Dendritic cell treated with granulocyte-macrophage colony-stimulating factor and Interleukin-4, amounts not matched to agents 40 ng/mL and 50 ng/mL, for 4 days (primary cell): ENCODE measurements at regions not wholly inside any gene's neighbourhood (a gene's known extent, or its start where the extent isn't known, plus 50 kb on each side); places are given as distances from the start of the nearest gene placed in this dataset.
A peak's percentile ranks its signal among the peaks of the same experiment; 100 is the strongest.
"Not testable (repeated sequence)": the region's sequence is repeated elsewhere in the genome, so short reads cannot be mapped to it uniquely, and the experiment has no call there.

Source experiments
- H3K27ac Mint-ChIP-seq: one replicate; pipeline ENCODE4 v1.8.0; 2022; ENCODE audit warnings: mild to moderate bottlenecking, mixed read lengths
- H3K27me3 Mint-ChIP-seq: one replicate; pipeline ENCODE4 v1.8.0; 2022; ENCODE audit warnings: mild to moderate bottlenecking, mixed read lengths
- H3K36me3 Mint-ChIP-seq: one replicate; pipeline ENCODE4 v1.8.0; 2022; ENCODE audit warnings: low read depth, mixed read lengths
- H3K4me1 Mint-ChIP-seq: one replicate; pipeline ENCODE4 v1.8.0; 2022; ENCODE audit warnings: low read depth, mixed read lengths
- H3K4me3 Mint-ChIP-seq: one replicate; pipeline ENCODE4 v1.8.0; 2022; ENCODE audit warnings: mild to moderate bottlenecking, moderate library complexity, mixed read lengths
- H3K9me3 Mint-ChIP-seq: one replicate; pipeline ENCODE4 v1.8.0; 2022; ENCODE audit warnings: mixed read lengths
- intact Hi-C: fragments of 100-400 bp; cut with micrococcal nuclease; formaldehyde crosslinking; loops from one replicate; pipeline ENCODE4 v1.15.0; 2022

GRCh38 chrX:66876776-66877175 lies 237.9 kb upstream of the EDA2R start:
- Mint-ChIP-seq H3K36me3 (no peaks in the 10 kb centered on the region), H3K4me3 (no peak overlapping the region), H3K9me3 (no peaks in the 10 kb centered on the region), H3K27ac (no peak overlapping the region), H3K4me1 (no peaks in the 10 kb centered on the region), H3K27me3 (no peaks in the 10 kb centered on the region)
- intact Hi-C loops = no loop called here

- Mint-ChIP-seq H3K4me3 (no peak overlapping the region), H3K36me3 (no peaks in the 10 kb centered on the region), H3K4me1 (no peaks in the 10 kb centered on the region), H3K27ac (no peak overlapping the region), H3K9me3 (no peaks in the 10 kb centered on the region), H3K27me3 (no peaks in the 10 kb centered on the region)
- intact Hi-C loops = no loop called here
Measured at GRCh38 chrX:66872771-66873170, 233.9 kb upstream of the EDA2R start.

- H3K27ac Mint-ChIP-seq = no peak overlapping the region
- no peaks in the 10 kb centered on the region for H3K36me3 Mint-ChIP-seq
- no peaks in the 10 kb centered on the region for H3K27me3 Mint-ChIP-seq
- intact Hi-C loops = no loop called here
- no peak overlapping the region for H3K4me3 Mint-ChIP-seq
- H3K9me3 Mint-ChIP-seq = peaks cover 28% of the 10 kb centered on the region
- no peaks in the 10 kb centered on the region for H3K4me1 Mint-ChIP-seq
Measured at GRCh38 chrX:66863721-66864120, 224.8 kb upstream of the EDA2R start.

- H3K4me1 Mint-ChIP-seq = no peaks in the 10 kb centered on the region
- no peaks in the 10 kb centered on the region for H3K27me3 Mint-ChIP-seq
Measured at GRCh38 chrX:66833426-66833825, 194.5 kb upstream of the EDA2R start.

GRCh38 chrX:66815227-66815626 lies 176.3 kb upstream of the EDA2R start:
- intact Hi-C loops = no loop called here
- peaks cover 18% of the 10 kb centered on the region for H3K9me3 Mint-ChIP-seq
- H3K27ac Mint-ChIP-seq = no peak overlapping the region
- H3K27me3 Mint-ChIP-seq = no peaks in the 10 kb centered on the region
- no peaks in the 10 kb centered on the region for H3K36me3 Mint-ChIP-seq
- H3K4me3 Mint-ChIP-seq = no peak overlapping the region
- no peaks in the 10 kb centered on the region for H3K4me1 Mint-ChIP-seq

More at GRCh38 chrX:66833426-66833825, 194.5 kb upstream of the EDA2R start:
- Mint-ChIP-seq H3K36me3 (no peaks in the 10 kb centered on the region), H3K27ac (no peak overlapping the region), H3K4me3 (no peak overlapping the region), H3K9me3 (peaks cover 43% of the 10 kb centered on the region)
- intact Hi-C loops = no loop called here

- H3K4me3 Mint-ChIP-seq, H3K36me3 Mint-ChIP-seq, H3K27me3 Mint-ChIP-seq, H3K27ac Mint-ChIP-seq, intact Hi-C loops, H3K4me1 Mint-ChIP-seq: not testable (repeated sequence)
- peaks cover 51% of the 10 kb centered on the region for H3K9me3 Mint-ChIP-seq
Measured at GRCh38 chrX:66794514-66794913, 155.6 kb upstream of the EDA2R start.

GRCh38 chrX:66766318-66766717 lies 127.4 kb upstream of the EDA2R start:
- H3K27me3 Mint-ChIP-seq = no peaks in the 10 kb centered on the region
- intact Hi-C loops = no loop called here
- H3K9me3 Mint-ChIP-seq = no peaks in the 10 kb centered on the region
- no peak overlapping the region for H3K4me3 Mint-ChIP-seq
- H3K27ac Mint-ChIP-seq = no peak overlapping the region
- no peaks in the 10 kb centered on the region for H3K36me3 Mint-ChIP-seq
- no peaks in the 10 kb centered on the region for H3K4me1 Mint-ChIP-seq

- H3K27ac Mint-ChIP-seq = no peak overlapping the region
- intact Hi-C loops = no loop called here
- no peak overlapping the region for H3K4me3 Mint-ChIP-seq
- H3K36me3 Mint-ChIP-seq = no peaks in the 10 kb centered on the region
- no peaks in the 10 kb centered on the region for H3K27me3 Mint-ChIP-seq
- H3K9me3 Mint-ChIP-seq = no peaks in the 10 kb centered on the region
- H3K4me1 Mint-ChIP-seq = no peaks in the 10 kb centered on the region
Measured at GRCh38 chrX:66760651-66761050, 121.8 kb upstream of the EDA2R start.

GRCh38 chrX:66756717-66757116 lies 117.8 kb upstream of the EDA2R start:
- no peaks in the 10 kb centered on the region for H3K36me3 Mint-ChIP-seq
- no peak overlapping the region for H3K27ac Mint-ChIP-seq
- H3K9me3 Mint-ChIP-seq = no peaks in the 10 kb centered on the region
- H3K4me1 Mint-ChIP-seq = no peaks in the 10 kb centered on the region
- H3K27me3 Mint-ChIP-seq = no peaks in the 10 kb centered on the region
- intact Hi-C loops = no loop called here
- H3K4me3 Mint-ChIP-seq = no peak overlapping the region

GRCh38 chrX:66751136-66751782 lies 112.4 kb upstream of the EDA2R start:
- H3K27ac Mint-ChIP-seq = no peak overlapping the region
- no peak overlapping the region for H3K4me3 Mint-ChIP-seq
- H3K4me1 Mint-ChIP-seq = no peaks in the 10 kb centered on the region
- no peaks in the 10 kb centered on the region for H3K36me3 Mint-ChIP-seq
- H3K9me3 Mint-ChIP-seq = no peaks in the 10 kb centered on the region
- no peaks in the 10 kb centered on the region for H3K27me3 Mint-ChIP-seq
- intact Hi-C loops = no loop called here

- H3K4me3 Mint-ChIP-seq, intact Hi-C loops, H3K36me3 Mint-ChIP-seq, H3K27ac Mint-ChIP-seq, H3K4me1 Mint-ChIP-seq, H3K27me3 Mint-ChIP-seq: not testable (repeated sequence)
- H3K9me3 Mint-ChIP-seq = peaks cover 18% of the 10 kb centered on the region
Measured at GRCh38 chrX:66744519-66744918, 105.6 kb upstream of the EDA2R start.

GRCh38 chrX:66731398-66731797 lies 92.5 kb upstream of the EDA2R start:
- Mint-ChIP-seq H3K4me1 (no peaks in the 10 kb centered on the region), H3K27me3 (no peaks in the 10 kb centered on the region), H3K9me3 (no peaks in the 10 kb centered on the region), H3K27ac (no peak overlapping the region), H3K36me3 (no peaks in the 10 kb centered on the region), H3K4me3 (no peak overlapping the region)
- intact Hi-C loops = loop anchor here (5.0 kb wide), 1 partner anchor 1416 kb away; no protein-coding TSS in a partner anchor

GRCh38 chrX:66728818-66729271 lies 90.0 kb upstream of the EDA2R start:
- H3K27me3 Mint-ChIP-seq = no peaks in the 10 kb centered on the region
- H3K36me3 Mint-ChIP-seq = no peaks in the 10 kb centered on the region
- no peaks in the 10 kb centered on the region for H3K9me3 Mint-ChIP-seq
- H3K4me1 Mint-ChIP-seq = no peaks in the 10 kb centered on the region
- peak overlapping the region; percentile 78 for H3K4me3 Mint-ChIP-seq
- H3K27ac Mint-ChIP-seq = peak overlapping the region; percentile 66
- intact Hi-C loops = no loop called here

- no peaks in the 10 kb centered on the region for H3K27me3 Mint-ChIP-seq
- intact Hi-C loops = no loop called here
- H3K4me3 Mint-ChIP-seq = no peak overlapping the region
- H3K9me3 Mint-ChIP-seq = no peaks in the 10 kb centered on the region
- no peaks in the 10 kb centered on the region for H3K4me1 Mint-ChIP-seq
- H3K27ac Mint-ChIP-seq = no peak overlapping the region
- H3K36me3 Mint-ChIP-seq = no peaks in the 10 kb centered on the region
Measured at GRCh38 chrX:66717926-66718325, 79.0 kb upstream of the EDA2R start.
